ENCODE measurements at regions not wholly inside any gene's neighbourhood (a gene's known extent, or its start where the extent isn't known, plus 50 kb on each side); places are given as distances from the start of the nearest gene placed in this dataset.

DNA sequence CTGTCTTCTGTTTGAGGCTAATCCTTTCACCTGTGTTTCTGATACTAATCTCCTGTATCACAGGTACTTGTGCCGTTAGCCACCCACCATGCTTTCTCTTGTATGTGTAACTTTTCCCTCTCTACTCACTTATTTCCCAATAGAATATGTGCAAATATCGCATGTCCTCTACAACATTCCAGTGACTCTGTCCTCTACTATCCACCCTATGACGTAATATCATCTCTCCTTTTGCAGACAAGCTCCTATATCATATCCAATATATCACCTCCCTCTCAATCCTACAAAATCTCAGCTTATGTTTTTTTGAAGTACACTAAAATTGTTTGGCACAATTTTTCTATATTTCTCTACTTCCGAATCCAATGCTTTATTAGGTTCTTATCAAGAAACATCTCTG lies 232.6 kb upstream of the LRFN5 start:
- TF ChIP-seq, protein P1, sequence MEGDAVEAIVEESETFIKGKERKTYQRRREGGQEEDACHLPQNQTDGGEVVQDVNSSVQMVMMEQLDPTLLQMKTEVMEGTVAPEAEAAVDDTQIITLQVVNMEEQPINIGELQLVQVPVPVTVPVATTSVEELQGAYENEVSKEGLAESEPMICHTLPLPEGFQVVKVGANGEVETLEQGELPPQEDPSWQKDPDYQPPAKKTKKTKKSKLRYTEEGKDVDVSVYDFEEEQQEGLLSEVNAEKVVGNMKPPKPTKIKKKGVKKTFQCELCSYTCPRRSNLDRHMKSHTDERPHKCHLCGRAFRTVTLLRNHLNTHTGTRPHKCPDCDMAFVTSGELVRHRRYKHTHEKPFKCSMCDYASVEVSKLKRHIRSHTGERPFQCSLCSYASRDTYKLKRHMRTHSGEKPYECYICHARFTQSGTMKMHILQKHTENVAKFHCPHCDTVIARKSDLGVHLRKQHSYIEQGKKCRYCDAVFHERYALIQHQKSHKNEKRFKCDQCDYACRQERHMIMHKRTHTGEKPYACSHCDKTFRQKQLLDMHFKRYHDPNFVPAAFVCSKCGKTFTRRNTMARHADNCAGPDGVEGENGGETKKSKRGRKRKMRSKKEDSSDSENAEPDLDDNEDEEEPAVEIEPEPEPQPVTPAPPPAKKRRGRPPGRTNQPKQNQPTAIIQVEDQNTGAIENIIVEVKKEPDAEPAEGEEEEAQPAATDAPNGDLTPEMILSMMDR (conservative IDR thresholded peaks at IDR 0.05): no peak
- TF ChIP-seq ZFX (IDR thresholded peaks at IDR 0.05): no peak

Measured in C4-2B (cell line).